NCI-H2196 (cell line): ENCODE measurements at regions not wholly inside any gene's neighbourhood (a gene's known extent, or its start where the extent isn't known, plus 50 kb on each side); places are given as distances from the start of the nearest gene placed in this dataset.

Experiments
- DNase-seq: peaks from one replicate; lab custom pipeline; 2025; ENCODE audit not compliant: unreplicated experiment; lab: John Stamatoyannopoulos, UW

DNA sequence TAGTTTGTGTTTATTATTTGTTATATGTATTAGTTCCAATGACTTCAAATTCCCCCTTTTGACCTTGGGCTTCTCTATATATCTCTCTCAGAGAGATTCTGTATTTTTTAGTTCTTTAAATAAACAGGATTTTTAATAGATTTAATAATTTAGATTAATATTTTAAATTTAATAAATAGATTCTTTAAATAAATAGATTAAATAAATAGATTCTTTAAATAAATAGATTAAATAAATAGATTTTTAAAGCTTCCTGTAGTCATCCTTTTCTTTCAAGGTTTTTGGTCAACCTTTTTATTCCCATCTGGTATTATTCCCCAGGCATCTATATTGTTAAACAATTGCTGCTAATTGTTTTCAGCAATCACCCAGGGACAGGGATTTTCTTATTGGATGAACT, 721.9 kb upstream of the ADAMTS5 start:
- DNase-seq = no peak

DNA sequence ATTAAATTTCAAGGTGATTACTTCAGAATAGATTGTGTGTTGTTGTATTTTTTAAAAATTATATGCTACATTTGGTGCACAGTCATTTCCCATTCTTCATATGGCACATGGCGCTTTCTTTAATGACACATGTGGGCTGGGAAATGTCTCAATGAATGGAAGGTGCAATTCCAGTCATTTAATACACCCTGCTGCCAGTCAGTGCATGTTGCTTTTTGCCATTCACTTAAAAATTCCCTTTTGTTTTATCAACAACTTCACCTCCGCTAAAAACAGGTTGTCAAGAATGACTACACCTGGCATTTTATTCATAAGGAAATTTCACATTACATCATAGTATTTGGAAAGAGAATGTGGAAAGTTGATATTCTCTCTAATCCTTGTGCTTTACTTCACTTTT, 716.4 kb upstream of the ADAMTS5 start:
- DNase-seq = no peak

DNA sequence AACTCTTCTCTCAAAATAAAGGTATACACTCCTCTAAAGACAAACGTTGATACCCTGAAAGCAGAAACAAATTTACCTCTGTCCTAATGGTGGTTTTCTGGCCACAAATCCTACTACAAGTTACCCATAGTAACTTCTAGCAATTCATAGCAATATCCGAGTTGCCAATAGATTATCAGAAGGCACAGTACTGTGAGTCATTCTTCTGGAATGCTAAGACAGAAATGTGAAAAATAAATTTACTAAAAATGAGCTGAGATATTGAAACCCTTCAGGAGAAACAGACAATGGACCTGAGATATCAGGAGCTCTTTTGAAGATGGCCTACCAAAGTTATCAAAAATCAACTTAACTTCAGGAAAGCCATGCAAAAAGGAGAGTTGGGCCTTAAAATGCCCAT, 715.0 kb upstream of the ADAMTS5 start:
- DNase-seq = no peak

DNA sequence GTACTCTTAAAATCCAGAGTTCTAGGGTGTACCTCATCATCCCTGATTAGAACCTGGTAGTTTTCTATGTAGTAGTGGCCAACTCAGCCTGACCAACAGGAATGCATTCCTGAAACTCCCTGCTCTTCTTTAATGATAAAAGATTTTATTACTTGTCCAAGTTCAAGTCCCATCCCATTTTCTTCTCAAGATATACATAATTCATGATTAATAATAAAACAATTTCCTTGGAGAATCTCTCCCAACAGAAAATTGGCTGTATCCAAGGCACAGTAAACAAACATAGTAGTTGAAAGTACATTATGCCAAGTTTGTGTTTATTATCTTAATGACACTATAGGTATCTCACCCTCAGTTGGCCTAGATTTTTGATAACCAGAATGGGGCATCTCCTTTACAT, 714.1 kb upstream of the ADAMTS5 start:
- no peak for DNase-seq

- DNase-seq = no peak
These were observed 713.3 kb upstream of the ADAMTS5 start for GRCh38 chr21:27680181-27680580.

DNA sequence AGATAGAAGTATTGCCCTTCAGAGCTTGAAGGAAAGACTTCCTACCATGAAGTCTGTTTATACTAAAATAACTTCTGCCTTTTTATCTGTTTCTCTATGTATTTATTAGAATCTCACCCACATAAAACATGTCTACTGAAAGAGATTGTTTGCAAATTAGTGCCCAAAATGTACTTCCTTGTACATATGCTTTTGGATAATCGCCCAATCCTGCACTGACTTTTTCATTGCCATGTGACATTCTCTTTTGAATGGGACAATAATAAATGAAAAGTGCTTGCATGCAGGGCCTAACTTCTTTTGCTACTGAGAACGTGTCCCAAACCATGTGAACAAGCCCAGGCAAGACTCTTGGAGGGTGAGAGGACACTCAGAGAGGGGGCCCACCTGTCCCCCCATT, 711.6 kb upstream of the ADAMTS5 start:
- DNase-seq = no peak

GRCh38 chr21:27677546-27677945, 710.7 kb upstream of the ADAMTS5 start:
- no peak for DNase-seq

- DNase-seq = no peak
These were observed 708.4 kb upstream of the ADAMTS5 start for GRCh38 chr21:27675306-27675705.

DNA sequence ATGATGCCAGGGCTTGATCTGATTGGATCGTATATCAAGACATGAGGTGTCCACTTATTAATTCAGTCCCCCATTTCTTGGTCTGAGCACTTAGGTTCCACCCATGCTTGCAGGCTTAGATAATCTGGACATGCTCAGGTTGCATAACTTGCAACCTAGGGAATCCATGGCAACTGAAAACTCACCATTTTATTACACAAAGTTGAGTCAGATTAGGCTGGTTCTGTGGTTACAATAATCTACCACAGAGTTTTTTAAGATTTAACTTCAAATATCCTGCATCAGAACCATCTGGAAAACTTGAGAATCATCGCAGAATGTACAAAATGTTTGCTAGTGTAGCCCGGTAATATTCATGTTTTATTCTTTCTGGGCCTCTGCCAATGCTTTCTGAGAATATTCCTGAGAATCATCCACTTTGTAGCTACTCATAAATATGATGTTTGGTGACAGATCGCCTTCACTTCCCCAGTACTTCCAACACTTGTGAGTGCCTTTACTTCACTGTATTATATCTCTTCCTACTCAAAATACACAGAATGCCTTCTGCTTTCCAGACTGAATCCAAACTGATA, 707.2 kb upstream of the ADAMTS5 start:
- DNase-seq = no peak

DNA sequence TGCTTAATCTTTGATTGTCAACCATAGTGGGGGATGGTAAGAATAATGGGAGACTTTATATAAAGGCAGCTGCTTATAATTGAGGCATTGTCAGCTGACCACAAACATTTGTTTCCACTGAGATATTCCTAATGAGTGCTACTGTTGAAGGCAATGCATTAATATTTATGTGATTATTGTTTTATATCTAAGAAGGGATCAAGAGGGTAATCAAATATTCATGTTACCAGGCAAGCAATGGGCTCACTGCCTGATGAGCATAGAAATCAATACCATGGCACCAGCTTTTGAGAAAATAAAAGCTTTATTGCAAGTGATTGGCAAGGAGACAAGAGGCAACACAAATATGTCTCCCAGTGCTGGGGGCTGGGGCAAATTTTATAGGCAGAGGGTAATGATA, 706.7 kb upstream of the ADAMTS5 start:
- no peak for DNase-seq

DNA sequence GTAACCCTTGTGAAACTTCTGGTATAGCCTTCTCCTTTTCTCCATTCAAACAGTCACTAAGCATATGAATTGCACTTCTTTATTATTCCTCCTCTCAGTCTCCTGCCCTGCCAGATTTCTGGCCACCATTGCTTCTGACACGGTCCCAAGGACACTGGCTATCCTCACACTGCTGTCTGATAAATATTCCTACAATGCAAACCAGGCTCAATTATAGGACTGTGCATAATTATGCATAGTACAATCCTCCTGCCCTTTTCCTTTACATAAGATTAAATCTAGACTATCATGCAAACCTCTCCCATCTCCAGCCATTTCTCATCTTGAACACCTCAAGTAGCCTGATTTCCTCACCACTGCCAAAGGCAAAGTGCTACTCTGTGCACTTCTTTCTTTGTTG, 704.3 kb upstream of the ADAMTS5 start:
- DNase-seq = no peak

- DNase-seq = no peak
These were observed 686.6 kb upstream of the ADAMTS5 start for GRCh38 chr21:27653481-27653880.

DNA sequence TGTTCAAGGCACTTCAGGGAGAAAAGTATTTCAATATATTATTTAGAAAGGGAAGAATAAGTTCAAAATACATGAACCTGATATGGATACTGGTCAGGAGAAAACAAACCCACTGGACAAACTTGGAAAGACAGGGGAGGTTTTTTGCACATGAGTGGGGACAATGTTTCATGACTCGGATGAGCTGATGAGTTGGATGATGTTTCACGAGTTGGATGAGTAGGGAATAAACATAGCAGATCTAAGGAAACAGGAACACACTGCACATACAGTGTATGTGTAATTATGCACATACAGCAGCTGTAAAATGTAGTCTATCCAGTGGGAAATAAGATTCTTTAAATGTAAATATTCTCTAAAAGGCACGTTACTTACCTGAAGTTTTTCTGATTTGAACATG, 682.9 kb upstream of the ADAMTS5 start:
- DNase-seq = no peak

- DNase-seq = no peak
These were observed 682.4 kb upstream of the ADAMTS5 start for GRCh38 chr21:27649323-27649722.

DNA sequence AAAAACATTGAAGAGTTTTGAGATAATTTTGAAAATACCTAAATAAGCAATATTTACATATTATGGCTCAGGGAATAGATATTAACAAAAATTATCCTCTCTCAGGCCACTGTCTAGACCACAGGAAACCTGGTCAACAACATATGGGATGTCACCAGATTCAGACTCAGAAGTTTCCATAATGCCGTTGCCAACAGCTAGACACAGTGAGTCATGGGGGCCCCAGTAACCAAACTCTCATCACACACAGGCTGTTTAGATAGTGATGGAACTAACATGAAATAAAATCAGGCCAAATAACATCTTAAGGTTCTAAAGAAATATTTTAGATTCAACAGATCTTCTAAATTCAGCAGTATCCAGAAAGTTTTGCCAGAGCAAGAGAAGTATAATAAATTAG, 681.7 kb upstream of the ADAMTS5 start:
- no peak for DNase-seq

DNA sequence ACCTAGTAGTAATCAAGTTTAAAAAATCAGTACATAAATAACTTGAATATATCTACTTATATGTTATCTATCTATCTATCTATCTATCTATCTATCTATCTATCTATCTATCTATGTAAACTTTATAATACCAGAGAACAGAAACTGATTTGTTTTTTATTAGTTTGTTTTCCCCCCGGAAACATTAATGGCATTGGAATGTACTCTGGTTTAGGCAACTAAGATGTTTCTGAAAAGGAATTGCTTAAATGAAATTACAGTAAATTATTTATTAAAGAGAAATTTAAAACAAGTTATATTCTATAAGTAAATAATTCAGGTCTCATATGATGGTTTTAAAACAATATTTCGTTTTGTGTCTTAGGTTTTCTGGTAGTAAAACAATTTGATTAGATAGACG, 681.0 kb upstream of the ADAMTS5 start:
- DNase-seq = no peak

GRCh38 chr21:27647401-27647800, 680.5 kb upstream of the ADAMTS5 start:
- DNase-seq = no peak

GRCh38 chr21:27646691-27647090, 679.8 kb upstream of the ADAMTS5 start:
- no peak for DNase-seq

- no peak for DNase-seq
These were observed 679.2 kb upstream of the ADAMTS5 start for GRCh38 chr21:27646056-27646455.

DNA sequence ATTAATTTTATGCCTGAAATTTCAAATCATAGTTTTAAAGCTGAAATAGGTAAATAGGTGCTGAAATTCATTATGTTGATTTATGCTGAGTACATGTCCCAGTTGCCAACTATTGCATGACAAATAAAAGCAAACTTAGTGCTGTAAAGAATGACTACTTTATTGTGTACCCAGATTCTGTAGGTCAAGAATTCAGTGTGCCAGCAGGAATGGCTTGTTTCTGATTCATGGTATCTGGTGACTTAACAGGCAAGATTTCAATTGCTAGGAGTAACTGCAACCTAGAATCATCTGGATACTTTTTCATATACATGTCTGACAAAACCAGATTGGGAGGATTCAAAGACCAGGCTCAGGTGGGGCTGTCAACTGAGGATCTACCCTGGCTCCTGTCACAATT, 678.4 kb upstream of the ADAMTS5 start:
- no peak for DNase-seq

DNA sequence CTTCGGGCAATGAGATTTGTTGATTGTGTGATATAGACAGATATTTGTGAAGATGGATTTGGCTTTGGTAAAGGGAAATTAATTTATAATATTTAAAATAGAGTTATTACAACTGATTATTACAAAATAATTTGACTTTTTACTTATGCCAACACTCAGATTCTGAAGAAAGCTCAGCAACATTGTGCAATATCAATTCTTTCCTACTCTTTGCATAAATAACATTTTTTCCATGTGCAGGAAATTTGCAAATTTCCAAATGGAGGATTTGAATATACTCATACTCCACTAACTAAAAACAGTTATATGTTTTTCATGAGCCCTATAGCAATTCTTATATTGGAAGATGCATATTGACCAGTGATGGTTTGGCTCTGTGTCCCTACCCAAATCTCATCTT, 676.4 kb upstream of the ADAMTS5 start:
- no peak for DNase-seq

GRCh38 chr21:27639286-27639685, 672.4 kb upstream of the ADAMTS5 start:
- DNase-seq = no peak

DNA sequence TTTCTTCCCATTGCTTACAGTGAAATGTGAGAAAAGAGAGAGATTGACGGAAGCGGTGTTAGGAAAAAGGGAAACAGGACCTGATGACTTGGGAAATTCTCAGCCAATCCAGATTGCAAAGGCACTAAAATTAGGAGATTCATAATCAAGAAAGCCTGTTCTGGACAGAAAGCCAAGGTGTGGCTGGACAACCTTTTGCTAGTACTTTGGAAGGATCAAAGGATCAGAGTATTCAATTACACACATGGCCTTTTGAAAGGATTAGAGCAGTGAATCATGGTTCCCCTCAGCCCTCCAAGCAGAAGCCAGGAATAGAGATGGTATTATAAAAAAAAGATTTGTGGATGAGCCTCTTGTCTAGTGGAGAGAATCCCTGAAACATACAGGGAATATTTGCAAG, 669.8 kb upstream of the ADAMTS5 start:
- DNase-seq = no peak

DNA sequence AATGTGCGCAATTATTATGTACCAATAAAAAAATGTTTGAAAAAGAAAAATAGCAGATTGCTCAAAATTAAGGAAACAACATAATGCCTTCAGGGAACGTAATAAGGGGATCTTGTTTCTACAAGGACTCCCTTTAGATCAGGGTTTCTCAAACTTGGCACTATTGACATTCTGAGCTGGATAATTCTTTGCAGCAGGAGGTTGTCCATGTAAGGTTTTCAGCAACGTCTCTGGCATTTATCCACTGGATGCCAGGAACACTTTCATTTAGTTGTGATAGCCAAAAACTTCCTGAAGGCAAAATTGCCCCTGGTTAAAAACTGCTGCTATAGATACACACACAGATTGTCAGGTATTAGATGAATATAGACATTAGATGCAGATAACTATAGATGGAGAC, 666.7 kb upstream of the ADAMTS5 start:
- no peak for DNase-seq
